VCaP (cell line): ENCODE measurements at regions not wholly inside any gene's neighbourhood (a gene's known extent, or its start where the extent isn't known, plus 50 kb on each side); places are given as distances from the start of the nearest gene placed in this dataset.

Experiments
- H3K27ac ChIP-seq: fragments of 450-650 bp; 2 replicates; pipeline ENCODE4 v1.5.1; 2017
- CTCF ChIP-seq: fragments of 450-650 bp; conservative IDR thresholded peaks from 2 replicates; pipeline ENCODE4 v1.5.1; 2017; ENCODE audit warnings: mild to moderate bottlenecking, moderate library complexity

GRCh38 chr5:129821477-129822131 lies 73.7 kb downstream of the MINAR2 start:
- no peak overlapping the region for H3K27ac ChIP-seq
- TF ChIP-seq CTCF: no peak

DNA sequence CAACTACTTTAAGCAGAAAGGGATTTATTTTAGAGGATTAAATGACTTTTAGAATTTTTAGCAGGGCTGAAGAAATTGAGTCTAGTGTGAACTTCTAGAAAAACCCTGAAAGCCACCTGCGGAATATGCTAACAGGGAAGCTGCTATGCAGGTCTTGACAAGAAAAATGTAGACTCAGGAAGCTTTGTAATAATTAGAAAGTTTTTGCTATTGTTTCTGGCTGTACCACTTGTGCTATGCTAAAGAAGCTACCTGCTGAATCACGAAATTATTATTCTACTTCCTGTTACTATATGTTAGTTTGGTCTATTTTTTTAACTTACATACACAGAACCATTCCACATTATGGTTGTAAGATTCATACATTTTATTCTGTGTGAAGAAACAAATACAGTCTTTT lies 74.0 kb upstream of the CHSY3 start:
- TF ChIP-seq CTCF: no peak

GRCh38 chr5:129836321-129836720 lies 67.9 kb upstream of the CHSY3 start:
- H3K27ac ChIP-seq: no peak overlapping the region
- no peak for TF ChIP-seq CTCF

More for the DNA sequence above, 74.0 kb upstream of the CHSY3 start:
- no peak overlapping the region for H3K27ac ChIP-seq

- H3K27ac ChIP-seq: no peak overlapping the region
- no peak for TF ChIP-seq CTCF
These were observed 59.5 kb upstream of the CHSY3 start for GRCh38 chr5:129844764-129845163.

DNA sequence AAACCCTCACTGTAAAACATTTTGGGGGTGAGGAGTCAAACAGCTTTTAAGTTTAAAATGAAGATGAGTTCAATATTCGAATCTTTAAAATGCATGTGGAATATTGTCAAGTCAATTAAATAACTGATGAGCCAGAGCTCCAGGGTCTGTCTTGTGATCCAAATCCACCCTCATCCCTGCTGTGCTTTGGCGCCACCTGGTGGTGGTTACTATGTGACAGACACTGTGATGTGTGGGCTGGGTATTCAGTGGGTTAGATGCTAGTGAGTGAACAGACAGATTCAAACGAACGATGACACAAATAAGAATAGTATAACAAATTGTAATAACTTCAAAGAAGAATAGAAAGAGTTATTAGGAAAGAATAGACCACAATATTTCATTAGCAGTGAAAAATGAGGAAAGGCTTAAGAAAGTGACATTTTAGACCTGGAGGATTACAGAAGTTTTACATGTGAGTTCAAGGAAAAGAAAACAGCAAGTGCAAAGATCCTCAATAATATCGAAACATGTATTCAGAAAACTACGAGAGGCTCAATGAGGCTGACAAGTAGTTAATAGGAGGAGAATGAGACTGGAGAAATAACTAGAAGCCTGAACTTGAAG lies 51.4 kb upstream of the CHSY3 start:
- peak; percentile 97 for TF ChIP-seq CTCF
- H3K27ac ChIP-seq: no peak overlapping the region

DNA sequence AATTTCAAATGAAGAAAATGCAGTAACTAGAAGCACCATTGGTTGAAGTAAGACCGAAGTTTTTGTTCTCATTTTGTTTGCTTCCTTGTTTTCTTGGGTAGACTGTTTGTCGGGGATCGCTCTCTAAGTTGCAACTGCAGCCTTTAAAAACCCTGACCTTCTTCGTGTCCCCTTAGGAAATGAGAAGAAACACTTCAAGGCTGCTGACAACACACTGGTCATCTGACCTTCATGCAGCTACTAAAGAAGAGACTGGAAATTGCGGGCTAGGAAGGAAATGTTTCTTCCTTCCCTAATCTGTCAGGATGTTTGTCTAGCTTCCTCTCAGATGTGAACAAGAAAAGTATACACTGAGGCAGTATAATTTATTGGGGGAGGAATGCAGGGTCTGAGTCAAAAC lies 50.7 kb upstream of the CHSY3 start:
- H3K27ac ChIP-seq: no peak overlapping the region
- no peak for TF ChIP-seq CTCF
